Activated gamma-delta T cell treated with Interleukin-2 at 50 U/mL for 16 hours (primary cell): ENCODE measurements at regions not wholly inside any gene's neighbourhood (a gene's known extent, or its start where the extent isn't known, plus 50 kb on each side); places are given as distances from the start of the nearest gene placed in this dataset.
"Not testable (repeated sequence)": the region's sequence is repeated elsewhere in the genome, so short reads cannot be mapped to it uniquely, and the experiment has no call there.

Experiments
- DNase-seq: peaks from one replicate; pipeline ENCODE4 v3.0.0-alpha.2; 2020

GRCh38 chr18:38759457-38759856, 1193.9 kb upstream of the CELF4 start:
- no peak for DNase-seq

DNA sequence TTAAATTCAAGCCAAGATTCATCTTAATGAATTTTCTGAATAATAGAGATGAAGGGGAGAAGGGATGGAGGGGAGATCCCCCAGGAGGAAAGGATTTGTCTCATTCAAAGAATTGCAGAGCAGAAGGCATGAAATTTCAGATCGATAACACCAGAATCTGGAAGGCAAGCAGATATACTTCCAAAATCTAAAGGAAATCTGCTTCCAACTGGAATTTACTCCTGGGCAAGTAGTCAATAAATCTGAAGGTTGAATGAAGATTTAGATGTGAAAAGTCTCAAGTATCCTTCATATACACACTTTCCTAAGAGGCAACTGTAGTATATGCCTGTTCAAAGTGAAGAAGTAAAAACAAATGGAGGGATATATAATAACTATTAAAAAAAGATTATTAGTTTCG, 1190.8 kb upstream of the CELF4 start:
- no peak for DNase-seq

DNA sequence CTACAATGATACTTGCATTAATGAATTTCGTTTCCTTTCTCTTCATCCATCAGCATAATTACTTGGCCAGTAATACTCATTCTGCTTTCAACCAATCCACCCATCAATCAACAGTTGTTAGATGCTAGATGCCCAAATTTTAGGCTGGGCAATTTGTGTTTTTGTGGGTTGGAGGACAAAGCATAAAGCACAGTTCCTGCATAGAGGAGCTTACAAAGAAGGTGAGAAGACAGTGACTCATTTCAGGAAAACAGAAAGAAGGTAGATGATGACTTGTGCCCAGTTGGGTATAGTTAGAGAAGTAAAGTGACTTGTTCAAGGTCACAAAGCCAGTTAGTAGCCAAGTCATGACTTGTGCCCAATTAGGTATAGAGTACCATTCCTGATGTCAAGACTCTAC, 1186.8 kb upstream of the CELF4 start:
- DNase-seq, result no peak

DNA sequence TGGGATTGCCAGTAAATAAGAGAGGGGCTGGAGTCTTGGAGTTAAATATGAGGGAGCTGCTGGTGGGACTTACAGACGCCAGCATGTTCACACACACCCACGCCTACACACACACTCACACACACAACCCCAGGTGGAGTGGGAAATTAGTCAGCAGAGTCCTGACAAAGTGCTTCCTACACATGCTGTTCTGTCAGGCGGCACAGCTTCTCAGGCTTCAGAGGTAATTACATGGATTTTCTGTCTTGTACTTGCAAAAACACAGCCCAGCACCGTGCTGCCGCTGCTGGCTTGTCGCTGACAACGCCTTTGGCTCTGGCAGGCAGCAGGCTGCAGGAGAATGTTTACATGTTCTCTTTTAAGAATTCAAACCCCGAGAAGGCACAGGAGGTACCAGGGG, 1186.3 kb upstream of the CELF4 start:
- DNase-seq, result no peak

DNA sequence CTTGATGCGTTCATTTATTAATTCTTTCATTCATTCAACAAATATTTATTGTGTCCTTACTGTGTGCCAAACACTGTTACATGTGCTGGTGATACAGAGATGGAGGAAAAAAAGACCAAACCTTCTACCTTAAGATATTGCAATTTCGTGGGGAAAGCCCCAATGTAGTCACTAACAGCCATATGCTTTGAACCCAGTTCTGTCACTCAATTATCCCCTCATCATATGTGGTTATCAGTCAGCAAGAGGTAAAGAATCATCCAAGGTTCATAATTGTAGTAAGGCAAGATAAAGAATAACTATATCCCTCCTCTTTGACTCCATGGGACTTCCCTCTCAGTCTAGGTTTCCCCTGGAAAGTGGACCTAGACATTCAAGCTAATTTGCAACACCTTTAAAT, 1185.6 kb upstream of the CELF4 start:
- no peak for DNase-seq

DNA sequence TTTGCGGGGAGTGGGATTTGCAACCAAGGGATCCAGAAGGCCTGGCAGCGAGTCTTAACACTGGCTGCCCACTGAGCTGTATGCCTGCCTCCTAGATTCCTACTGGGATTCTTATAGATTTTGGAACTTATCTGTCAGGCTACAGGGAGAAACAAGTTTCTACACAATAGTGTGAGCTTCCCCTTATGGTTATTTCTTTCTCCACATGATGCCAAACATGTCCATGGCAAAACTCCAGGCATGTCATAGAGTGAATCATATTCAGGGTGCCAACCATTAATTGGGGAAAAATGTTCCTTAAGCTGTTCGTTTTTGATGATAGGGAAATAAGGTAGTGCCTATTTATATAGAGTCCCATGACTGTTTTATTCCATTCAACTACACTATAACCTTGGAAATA, 1185.2 kb upstream of the CELF4 start:
- DNase-seq, result no peak

DNA sequence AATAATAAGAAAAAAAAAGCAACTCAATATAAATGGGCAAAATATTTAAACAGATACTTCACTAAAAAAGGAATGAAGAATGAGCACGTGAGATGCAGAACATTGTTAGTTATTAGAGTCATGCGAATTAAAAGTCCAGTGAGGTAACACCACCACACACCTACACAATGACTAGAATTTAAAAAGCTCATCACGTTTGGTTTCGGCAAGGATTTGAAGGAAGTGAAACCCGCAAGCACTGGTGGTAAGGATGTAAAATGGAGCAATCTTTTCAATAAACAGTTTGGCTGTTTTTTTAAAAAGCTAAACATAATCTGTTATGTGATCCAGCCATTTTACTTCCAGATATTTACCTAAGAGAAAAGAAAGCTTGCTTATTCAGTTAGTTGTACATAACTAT, 1181.6 kb upstream of the CELF4 start:
- no peak for DNase-seq

DNA sequence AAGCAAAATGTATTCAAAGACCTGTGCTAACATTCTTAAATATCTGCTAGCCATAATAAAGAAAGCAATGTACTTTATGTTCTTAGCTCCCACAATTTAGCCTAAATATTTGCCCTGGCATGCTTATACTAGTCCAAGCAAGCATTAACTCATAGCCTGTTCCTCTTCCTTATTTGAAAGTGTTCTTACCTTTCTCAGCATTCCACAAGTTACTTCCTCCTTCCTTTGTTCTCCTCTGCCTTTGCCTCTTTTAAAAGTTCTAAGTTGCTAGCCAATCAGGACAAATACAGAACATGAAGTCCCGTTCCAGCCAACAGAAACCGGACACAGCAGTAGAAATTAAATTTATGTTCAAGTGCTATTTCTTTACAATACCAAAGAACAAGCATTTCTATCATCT, 1154.6 kb upstream of the CELF4 start:
- DNase-seq, result not testable (repeated sequence)

DNA sequence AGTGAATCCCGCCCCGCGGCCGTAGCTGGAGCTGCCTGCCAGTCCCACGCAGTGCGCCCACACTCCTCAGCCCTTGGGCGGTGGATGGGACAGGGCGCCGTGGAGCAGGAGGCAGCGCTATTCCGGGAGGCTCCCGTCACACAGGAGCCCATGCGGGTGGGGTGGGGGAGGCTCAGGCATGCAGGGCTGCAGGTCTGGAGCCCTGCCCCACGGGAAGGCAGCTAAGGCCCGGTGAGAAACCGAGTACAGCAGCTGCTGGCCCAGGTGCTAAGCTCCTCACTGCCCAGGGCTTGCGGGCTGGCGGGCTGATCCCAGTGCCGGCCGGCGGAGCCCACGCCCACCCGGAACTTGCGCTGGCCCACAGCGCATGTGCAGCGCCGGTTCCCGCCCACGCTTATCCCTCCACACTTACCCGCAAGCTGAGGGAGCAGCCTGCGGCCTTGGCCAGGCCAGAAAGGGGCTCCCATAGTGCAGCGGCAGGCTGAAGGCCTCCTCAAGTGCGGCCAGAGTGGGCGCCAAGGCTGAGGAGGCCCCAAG, 1152.8 kb upstream of the CELF4 start:
- no peak for DNase-seq

DNA sequence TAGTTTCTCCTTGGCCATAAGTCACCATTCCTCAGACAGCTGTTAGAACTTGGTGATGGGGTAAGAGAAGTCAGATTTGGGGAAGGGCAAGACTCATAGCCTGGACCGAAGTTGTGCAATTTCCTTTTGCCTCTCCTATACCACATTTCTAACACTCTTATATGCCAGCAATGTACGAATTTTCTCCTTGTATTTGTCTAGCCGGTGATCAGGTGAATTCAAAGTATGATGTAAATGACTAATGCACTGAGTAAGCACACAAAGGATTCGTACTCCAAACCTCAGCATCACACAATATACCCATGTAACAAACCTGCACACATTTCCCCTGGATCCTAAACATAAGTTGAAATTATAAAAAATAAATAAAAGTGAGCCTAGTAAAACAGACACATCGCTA, 1143.5 kb upstream of the CELF4 start:
- DNase-seq, result no peak

GRCh38 chr18:38706373-38706772, 1140.8 kb upstream of the CELF4 start:
- DNase-seq, result no peak

GRCh38 chr18:38698088-38698487, 1132.5 kb upstream of the CELF4 start:
- DNase-seq, result no peak

DNA sequence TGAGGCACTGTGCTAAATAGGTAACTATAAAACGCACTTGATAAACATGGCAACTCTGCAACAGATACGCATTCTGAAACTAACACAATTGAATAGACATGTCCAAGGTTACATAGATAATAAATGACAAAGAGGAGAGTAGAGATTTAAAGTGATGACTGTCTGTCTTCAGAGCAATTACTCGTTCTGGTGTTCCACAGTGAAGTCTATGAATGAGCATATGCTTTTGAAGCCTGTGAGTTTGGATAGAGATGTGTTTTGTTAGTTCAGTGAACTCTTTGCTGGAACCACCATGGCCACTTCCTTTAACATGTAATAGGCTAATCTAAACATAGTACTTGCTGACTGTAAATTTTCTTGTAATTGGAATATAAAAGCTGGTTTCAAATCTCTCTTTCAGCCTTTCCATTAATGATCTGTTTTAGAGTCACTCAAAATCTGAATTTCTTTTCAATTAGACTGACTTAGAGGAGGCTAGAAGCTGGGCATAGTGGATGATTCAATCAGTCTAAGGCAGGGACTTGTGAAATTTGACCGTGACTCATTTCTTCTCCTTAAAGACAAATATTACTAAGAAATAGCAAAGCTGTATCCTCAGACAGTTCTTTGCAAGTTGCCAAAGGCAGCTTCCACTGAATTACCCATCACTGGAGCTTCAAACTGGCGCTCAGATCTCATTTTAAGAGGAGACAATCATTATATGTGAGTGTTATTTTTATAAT, 1130.1 kb upstream of the CELF4 start:
- no peak for DNase-seq

GRCh38 chr18:38693104-38693503, 1127.5 kb upstream of the CELF4 start:
- no peak for DNase-seq

GRCh38 chr18:38690626-38691025, 1125.0 kb upstream of the CELF4 start:
- no peak for DNase-seq

GRCh38 chr18:38688416-38688815, 1122.8 kb upstream of the CELF4 start:
- DNase-seq, result no peak

GRCh38 chr18:38670486-38670885, 1104.9 kb upstream of the CELF4 start:
- DNase-seq, result no peak

GRCh38 chr18:38664929-38665328, 1099.3 kb upstream of the CELF4 start:
- no peak for DNase-seq

DNA sequence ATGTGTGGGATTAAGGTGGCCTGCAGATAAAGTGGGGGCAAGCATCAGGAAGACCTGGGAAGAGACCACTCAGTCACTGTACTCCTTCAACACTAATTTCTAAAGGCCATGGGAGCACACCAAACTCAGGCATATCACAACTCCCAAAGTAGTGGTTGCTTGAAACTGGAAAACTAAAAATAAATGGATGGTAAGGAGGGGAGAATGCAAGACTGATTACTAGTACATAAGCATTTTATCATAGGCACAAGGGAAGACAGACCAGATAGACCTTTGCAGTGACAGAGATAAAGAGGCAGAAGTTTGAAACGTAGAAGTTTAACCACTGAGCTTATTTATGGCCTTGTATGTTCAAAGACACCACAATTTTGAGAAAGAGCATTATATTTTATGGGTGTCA, 1098.1 kb upstream of the CELF4 start:
- DNase-seq, result no peak

- no peak for DNase-seq
Observed at GRCh38 chr18:38663270-38663669, 1097.7 kb upstream of the CELF4 start.

DNA sequence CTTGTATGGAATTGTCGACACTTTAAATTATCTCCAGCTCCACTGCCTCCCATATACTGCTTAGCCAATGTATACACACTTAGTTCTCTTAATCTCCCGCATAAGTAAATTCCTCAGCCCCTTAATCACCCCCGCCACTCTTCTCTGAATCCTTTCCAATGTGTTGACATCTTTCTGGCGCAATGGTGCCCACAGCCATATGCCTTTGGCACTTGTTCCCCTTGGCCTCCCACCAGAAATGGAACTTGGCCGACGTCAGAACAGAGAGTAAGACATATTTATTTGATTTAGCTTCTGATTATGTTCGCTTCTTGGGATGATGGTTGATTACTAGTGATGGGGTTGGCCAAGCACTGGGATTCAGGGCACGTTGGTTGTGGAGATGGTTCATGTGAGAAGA, 1089.3 kb upstream of the CELF4 start:
- no peak for DNase-seq

- DNase-seq, result no peak
Observed at GRCh38 chr18:38651736-38652135, 1086.1 kb upstream of the CELF4 start.

DNA sequence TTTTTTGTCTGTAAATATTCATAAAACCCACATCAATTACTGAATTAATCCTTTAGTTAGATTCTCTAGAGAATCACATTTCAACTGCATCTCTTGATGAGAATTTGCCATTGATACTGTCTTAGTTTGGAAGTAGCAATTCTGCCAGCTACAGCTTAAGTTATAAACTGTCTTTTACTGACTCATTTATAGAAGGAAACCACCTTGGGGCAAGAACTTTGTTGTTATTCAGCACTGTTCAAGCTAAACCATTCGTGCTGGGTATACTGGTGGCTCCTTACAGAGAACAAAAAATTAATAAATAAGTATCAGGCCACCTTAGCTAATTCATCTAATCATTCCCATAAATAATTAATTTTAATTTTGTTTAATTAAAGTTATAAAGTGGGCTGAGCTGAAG, 1082.6 kb upstream of the CELF4 start:
- DNase-seq, result no peak

GRCh38 chr18:38646296-38646695, 1080.7 kb upstream of the CELF4 start:
- no peak for DNase-seq
